ENCODE measurements at regions not wholly inside any gene's neighbourhood (a gene's known extent, or its start where the extent isn't known, plus 50 kb on each side); places are given as distances from the start of the nearest gene placed in this dataset.

DNA sequence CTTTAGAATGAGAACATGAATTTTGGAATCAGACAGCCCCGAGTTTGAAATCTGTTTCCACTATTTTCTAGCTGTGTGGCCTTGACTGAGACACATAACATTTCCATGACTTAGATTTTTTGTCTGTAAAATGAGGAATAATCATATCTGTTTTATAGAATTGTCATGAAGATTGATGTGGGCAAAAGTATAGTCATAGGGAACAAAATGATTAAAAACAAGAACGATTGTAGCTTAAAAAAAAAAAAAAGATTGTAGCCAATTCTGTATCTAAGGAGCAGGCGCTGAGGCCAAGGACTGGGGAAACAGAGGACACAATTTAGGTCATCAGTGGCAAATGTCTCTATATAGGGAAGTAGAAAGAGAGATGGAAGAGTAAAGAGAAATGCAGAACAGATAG lies 201.6 kb upstream of the C1QTNF7 start:
- no peak for DNase-seq (ENCODE audit: low read depth, low spot score)

DNA sequence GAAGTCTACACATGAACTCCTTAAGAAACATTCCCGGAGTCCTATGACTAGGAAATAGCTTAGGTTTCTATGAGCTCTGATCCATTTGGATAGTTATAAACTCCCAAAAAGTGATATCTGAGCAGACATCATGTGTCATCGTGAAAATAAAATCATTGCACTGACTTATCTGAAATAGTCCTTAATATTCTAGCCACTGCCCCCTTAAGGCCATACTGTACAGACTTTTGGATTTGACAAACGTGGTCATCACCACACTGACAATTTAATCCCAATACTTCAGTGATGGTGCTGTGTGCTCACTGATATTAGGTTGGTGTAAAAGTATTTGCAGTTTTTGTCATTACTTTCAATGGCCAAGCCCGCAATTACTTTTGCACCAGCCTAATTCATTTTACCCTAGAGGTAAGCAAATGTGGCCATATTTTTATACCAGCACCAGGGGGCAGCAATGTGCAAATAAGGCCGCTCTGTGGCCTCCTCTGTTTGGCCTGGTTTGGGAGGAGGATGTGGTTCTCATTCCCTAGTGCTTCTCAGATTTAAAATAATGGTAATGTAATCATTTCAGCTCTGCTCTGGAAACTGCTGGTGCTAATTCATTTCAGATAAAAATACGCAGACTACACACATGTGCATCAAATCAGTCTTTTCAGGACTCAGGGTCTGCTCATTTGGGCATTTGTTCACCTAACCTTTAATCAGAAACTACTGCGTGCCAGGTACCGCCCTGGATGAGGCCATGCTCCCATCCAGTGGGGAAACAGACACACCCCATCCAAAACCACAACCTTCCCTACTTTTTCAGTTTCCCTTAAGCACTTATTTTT lies 196.4 kb upstream of the C1QTNF7 start:
- DNase-seq (ENCODE audit: low read depth, low spot score): peak; percentile 76

DNA sequence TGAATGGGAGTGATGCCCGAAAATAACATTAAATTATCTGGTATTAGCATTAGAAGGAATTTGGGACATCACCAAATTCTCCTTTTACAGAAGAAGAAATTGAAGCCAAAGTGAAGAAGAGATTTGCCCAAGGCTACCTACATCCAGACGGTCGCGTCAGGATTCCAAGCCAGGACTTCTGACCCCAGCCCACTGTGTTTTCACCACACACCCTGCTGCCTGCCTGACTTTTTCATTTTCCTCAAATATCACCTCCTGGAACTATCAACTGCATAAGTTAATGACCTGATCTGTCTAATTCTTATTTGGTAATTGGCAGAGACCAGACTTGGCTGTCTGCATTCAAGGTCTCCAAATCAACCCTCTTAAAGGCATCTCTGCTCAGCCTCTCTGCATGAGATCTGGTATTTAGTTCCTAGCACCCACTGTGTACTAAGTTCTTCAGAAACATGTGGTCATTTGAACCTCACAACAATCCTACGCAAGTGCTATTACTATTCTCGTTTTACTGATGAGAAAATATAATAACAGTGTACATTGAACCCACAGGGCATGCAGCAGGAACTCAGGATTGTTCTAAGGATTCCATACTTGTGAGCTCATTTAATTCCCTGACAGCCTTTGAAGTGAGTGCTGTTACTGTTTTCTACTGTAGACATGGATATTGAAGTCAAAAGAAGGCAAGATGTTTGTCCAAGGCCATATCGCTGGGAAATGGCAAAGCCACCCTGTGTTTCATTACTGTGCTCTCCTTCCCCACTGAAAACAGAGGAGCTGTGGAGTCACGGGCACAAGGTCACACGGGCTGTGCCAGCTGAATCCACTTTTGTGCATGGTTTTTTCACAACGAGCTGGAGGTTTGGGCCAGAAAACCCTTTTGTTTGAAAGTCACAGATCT lies 195.2 kb upstream of the C1QTNF7 start:
- DNase-seq (ENCODE audit: low read depth, low spot score): no peak

DNA sequence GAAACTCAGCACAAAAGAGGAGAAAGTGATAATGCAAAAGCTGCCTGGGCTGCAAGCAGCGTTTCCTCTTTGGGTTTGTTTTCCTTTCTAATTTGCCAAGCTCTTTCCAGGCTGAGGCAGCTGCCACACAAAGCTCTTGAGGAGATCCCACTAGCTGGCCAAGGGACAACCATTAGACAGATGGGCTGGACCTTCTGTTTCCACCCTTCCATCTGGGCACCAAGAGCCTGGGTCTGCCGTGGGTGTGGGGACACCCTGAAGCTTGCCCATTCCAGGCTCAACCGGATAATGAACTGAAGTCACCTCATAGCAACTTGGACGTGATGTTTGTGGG lies 194.6 kb upstream of the C1QTNF7 start:
- no peak for DNase-seq (ENCODE audit: low read depth, low spot score)

DNA sequence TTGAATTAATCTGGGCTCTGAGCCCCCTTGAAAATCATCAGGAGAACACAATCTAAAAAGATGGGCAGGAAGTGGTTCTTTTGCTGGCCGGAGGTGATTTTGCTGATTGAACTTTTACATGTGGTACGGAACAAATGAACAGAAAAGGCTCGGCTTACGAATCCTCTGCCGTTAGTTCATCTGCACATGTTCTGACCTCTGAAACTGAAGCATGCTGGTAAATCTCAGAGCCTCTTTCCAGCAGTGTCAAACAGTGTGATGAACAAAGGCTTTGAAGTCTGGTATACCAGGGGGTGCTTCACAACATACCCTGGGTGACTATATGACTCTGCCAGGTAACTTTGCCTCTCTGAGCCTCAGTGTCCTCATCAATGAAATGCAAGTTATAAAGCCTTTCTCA lies 194.2 kb upstream of the C1QTNF7 start:
- no peak for DNase-seq (ENCODE audit: low read depth, low spot score)

DNA sequence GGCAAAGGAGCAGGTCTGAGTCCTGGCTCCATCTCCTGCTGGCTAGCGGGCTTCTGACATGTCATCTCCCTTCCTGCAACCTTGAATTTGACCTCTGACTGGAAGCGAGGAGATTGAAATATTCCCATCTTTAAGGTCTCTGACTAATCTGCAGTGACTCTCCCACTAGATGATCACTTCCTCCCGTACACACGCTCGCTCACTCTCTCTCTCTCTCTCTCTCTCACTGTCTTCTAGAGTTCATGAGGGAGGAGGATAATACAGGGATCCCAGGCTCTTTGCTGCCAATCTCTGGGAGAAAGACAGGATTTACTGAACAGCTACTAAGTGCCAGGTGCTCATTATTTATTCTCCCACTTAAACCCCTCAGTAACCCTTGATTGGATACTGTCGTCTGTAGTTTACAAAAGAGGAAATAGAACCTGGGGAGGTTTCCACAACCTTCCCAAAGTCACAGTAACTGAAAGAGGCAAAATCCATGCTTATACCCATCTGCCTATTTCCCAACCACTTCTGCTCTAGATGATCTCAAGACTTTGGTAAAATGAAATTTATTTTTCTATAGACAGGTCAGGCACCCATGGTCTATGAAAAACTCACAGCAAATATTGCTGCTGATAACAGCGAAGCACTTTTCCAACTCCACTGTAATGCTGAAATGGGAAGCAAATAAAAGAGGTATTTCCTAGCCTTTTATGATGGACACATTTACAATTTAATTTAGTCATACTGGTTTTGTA lies 193.5 kb upstream of the C1QTNF7 start:
- DNase-seq (ENCODE audit: low read depth, low spot score): no peak

DNA sequence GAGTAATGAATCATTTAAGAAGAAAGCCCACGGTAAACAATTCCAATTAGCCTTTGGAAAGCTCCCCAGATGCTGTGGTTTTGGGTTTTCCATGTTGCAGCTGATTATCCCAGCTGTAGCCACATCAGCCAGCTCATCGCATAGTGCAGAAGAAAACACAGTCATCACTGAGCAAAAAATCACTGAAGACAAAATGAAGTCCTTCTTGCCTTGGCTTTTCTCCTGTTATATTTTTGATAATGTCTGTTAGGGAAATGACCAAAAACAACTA lies 193.0 kb upstream of the C1QTNF7 start:
- no peak for DNase-seq (ENCODE audit: low read depth, low spot score)

DNA sequence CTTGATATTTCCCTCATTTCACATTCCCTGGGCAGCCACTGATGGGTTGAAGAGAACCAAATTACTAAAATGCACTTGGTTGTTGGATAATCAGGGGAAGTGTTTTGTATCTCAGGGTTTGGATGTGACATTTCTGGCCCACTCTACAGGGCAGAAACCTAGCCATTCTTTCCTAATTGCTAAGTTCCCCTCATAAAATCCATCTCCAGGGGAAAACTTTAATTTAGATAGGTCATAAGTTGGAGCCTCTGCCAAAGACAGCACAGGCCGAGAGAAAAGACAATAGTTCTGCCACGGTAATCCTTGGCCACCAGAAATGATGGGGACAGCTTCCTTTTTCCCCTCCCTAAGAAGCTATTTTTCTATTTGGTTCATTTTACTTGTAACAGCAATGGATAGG lies 192.7 kb upstream of the C1QTNF7 start:
- no peak for DNase-seq (ENCODE audit: low read depth, low spot score)

DNA sequence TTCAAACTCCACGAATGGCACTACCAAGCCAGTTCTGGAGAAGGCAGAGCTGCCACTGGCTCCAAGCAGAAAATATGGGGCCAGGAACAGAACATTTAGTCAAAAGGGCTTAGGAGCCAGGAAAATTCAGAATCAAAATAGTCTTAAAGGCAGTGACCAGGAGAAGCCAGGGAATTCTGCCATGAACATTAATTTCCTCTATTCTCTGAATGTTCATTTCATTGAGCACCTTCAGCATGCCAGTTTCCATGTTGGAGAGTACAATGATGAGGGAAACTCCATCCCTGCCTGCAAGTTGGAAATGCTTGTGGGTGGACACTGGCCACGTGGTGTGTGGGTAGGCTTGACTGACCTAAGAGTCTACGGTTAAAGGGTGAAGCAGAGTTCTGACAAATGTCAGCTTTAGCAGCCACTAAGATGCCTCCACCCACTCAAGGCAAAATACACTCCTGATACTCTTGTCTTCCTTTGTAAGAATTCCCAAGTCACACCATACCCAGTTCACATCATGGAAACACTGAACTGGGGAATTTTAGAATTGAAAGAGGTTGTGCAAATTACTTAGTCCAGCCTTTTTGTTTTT lies 190.1 kb upstream of the C1QTNF7 start:
- no peak for DNase-seq (ENCODE audit: low read depth, low spot score)

DNA sequence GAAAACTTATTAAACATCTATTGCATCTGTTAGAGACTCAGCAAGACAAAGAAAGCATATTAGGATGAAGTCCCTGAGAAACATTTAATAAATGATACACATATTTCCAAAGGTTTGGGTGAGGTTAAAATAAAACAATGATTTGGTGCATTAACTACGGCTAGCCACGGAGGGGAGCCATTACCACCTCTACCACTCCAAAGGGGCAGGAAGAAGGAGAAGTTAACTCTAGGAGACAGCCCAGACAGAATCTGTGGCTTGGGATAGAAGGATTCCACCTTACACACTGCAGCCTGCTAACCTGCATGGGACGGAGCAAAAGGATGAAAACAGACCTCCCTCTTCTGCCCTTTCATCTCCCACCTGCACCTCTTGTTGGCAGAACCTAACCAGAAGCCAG lies 189.1 kb upstream of the C1QTNF7 start:
- peak; percentile 49 for DNase-seq (ENCODE audit: low read depth, low spot score)

DNA sequence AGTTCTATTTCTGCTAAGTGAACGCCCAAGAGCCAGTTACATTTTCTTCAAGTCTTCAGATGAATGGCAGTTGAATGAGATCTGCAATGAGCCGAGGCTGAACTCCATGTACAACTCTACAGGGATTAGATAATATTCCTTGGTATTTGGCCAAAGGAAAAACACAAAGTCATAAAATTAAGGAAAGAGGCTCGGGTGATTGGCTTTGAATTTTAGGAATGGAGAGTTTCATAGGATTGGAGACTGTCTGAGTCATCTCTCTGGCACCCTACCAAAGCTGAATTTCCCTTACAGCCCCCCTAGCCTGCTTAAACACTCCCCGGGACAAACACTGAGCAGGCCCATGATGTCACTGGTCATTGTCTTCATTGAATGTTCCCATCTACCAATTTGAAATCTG lies 188.0 kb upstream of the C1QTNF7 start:
- DNase-seq (ENCODE audit: low read depth, low spot score): no peak

DNA sequence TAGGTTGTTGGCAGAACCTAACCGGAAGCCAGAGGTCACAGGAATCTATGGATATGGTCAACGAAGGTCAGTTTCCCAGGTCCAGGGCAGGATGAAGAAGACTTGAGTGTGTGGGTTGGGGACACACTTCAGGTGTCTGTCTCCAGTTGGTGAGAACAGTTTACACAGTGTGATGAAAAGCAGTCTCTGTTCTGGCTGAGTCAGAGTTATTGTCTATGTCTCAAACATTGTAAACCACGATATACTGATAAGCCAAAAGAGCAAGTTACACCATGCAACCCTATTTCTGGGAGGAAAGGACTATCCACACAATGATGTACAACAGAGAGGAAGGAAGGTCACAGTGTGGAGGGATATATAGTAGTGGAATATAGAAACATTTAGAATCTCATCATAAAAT lies 187.1 kb upstream of the C1QTNF7 start:
- DNase-seq (ENCODE audit: low read depth, low spot score): no peak

DNA sequence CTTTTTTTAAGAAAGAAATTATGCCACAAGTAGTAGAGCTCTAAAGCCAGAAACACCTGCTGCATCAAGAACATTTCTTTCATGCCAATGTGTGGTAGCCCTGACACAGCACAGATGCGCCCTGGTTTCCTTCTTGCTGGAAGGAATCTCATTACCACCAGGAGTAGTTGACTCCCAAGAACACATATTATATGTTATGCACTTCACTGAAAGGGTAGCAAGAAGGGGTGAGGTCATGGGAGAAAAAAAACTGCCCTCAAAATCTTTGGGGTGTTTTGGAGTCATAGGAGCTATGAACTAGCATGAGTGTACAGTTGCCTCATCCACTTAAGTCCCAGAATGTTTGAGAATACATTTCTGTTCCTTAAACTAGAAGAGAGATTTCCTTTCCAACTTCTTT lies 185.8 kb upstream of the C1QTNF7 start:
- DNase-seq (ENCODE audit: low read depth, low spot score): no peak

DNA sequence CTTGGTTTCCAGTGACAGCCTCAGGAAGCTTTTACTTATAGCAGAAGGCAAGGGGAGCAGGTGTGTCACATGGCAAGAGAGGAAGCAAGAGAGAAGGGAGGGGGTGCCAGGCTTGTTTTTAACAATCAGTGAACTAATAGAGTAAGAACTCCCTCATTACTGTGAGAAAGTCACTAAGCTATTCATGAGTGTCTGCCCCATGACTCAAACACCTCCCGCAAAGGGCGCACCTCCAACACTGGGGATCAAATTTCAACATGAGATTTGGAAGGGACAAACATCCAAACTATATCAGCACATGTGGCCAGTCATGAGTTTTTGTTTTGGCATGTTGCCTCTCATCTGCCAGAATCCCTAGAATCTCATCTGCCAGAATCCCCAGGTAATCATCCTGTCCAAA lies 183.5 kb upstream of the C1QTNF7 start:
- no peak for DNase-seq (ENCODE audit: low read depth, low spot score)

DNA sequence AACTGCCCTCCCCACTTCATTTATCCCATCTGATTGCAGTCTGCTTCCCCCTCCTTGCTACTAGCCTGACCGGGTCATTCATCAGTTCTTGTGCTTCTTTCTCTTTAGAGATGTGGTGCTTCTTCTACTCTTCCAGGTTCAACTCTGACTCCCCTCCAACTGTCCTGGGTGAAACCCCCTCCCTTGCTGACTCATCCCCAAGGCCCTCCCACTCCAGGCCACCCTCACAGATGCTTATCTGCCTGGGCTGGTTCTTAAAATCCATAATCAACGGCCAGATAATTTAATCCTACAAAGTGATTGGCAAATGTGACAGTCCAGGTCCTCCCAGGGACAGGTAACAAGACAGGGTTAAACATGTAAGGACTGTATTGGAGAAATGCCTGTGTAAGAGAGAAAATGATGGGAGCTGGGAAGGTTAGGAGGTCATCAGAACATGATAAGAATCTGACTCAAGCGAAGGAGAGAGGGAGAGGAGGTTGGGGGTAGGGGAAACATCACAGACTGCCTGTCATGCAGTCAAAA lies 182.8 kb upstream of the C1QTNF7 start:
- DNase-seq (ENCODE audit: low read depth, low spot score): no peak

DNA sequence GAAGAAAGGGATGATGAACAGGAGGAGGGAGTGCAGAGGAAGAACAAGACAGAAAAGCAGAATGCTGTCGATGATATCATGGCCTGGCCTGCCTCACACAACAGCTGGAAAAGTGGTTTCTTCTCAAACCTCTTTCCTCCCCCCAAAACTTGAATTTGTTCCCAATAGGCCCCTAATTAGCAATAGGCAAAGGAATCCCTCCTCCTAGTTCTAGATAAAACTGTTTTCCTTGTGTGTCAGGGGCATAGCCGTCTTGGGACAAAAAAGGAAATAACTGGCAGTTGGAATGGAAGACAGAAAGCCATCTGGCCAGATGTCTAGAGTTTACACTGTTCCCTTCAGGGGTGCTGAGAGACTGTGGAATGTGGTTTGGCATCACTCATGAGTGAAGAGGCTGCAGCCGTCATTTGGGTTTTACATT lies 177.8 kb upstream of the C1QTNF7 start:
- no peak for DNase-seq (ENCODE audit: low read depth, low spot score)

DNA sequence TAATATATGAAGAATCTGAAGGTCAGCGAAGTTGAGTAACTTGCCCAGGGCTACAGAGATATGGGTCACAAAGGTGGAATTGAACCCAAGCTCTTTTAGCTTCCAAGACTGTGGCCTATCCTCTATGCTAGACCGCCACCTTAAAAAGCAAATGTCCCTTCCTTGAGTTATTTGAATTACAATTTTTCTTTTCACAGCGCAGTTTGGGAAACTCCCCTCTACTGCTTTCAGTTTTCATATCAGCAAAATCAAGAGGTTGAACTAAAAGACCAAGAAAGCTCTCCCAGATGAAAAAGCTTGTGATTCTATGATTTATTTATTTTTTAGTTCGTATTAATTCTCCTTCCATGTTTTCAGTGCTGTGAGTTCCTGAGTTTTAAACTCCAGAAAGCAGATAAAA lies 174.5 kb upstream of the C1QTNF7 start:
- DNase-seq (ENCODE audit: low read depth, low spot score): no peak

DNA sequence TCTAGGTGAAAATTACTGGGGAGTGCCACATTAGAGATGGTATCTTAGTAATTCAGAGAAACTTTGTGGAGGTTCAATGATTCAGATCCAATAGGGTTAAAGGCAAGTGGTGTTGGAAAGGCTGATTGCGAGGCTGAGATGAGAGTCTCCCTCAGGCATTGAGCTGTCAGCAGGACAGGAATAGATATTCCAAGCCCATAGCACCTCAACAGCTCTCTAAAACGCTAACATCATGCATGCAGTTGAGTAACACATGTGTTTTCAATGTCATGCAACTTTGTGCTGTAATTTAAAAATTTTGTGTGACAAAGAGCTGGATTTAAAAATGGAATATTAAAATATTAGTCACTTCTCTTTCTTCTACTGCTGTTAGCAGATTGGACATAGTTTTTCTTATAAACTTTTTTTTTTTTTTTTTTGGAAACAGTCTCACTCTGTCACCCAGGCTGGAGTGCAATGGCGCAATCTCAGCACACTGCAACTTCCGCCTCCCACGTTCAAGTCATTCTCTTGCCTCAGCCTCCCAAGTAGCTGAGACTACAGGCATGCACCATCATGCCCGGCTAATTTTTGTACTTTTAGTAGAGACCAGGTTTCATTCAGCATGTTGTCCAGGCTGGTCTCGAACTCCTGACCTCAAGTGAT lies 173.5 kb upstream of the C1QTNF7 start:
- no peak for DNase-seq (ENCODE audit: low read depth, low spot score)

DNA sequence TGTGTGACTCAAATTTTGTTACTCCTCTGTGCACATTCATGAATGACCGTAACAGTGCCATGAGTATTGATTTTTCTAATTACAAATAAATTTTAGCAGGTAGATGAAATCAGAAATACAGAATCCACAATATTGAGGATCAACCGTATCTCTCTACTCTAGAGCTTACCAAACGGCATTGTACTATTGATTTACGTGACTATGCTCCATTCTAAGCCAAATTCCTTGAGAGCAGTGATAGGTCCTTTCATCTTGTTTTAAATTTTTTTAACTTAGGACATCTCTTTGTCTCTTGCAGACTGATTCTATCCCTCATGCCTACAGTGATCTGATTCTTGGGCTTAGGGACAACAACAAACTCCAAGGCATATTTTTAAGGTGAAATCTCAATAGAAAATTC lies 172.3 kb upstream of the C1QTNF7 start:
- DNase-seq (ENCODE audit: low read depth, low spot score): no peak

DNA sequence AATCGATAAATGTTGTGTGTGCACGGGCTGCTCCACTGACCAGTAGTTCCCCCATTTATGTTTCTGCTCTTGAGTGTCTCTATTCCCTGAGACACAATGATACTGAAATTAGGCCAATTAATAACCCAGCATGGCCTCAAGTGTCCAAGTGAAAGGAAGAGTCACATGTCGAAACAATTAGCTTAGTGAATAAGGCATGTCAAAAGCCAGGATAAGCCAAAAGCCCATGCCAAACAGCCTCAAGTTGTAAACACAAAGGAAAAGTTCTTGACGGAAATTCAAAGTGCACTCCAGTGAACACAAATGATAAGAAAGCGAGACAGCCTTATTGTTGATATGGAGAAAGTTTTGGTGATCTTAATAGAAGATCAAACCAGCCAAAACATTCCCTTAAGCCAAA lies 167.1 kb upstream of the C1QTNF7 start:
- DNase-seq (ENCODE audit: low read depth, low spot score): no peak

DNA sequence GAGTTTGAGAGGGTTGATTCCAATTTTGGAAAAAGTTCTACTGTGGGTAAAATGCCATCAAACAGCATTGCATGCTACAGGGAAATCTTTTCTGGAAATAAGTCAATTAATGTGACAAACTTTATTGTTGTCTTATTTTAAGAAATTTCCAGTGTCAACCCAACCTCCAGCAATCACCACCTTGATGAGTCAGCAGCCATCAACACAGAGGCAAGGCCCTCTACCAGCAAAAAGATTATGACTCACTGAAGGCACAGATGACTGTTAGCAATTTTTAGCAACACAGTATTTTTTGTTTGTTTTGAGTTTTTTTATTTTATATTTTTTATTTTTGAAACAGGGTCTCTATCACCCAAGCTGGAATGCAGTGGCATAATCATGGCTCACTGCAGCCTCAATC lies 165.4 kb upstream of the C1QTNF7 start:
- no peak for DNase-seq (ENCODE audit: low read depth, low spot score)

DNA sequence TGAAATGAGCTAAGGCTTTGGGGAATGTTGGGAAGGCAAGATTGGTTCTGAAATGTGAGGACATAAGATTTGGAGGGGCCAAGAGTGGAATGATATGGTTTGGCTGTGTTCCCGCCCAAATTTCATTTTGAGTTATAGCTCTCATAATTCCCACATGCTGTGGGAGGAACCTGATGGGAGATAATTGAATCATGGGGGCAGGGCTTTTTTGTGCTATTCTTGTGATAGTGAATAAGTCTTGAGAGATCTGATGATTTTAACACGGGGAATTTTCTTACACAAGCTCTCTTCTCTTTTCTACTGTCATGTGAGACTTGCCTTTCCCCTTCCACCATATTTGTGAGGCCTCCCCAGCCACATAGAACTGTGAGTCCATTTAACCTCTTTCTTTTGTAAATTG lies 157.6 kb upstream of the C1QTNF7 start:
- no peak for DNase-seq (ENCODE audit: low read depth, low spot score)

Data from ELF-1 (cell line).